PC-3 (cell line): ENCODE measurements at regions not wholly inside any gene's neighbourhood (a gene's known extent, or its start where the extent isn't known, plus 50 kb on each side); places are given as distances from the start of the nearest gene placed in this dataset.
A peak's percentile ranks its signal among the peaks of the same experiment; 100 is the strongest.

Source experiments
- ATAC-seq: fragments of 200-7000 bp; cut with Tn5 transposase; 2 replicates; pipeline ENCODE4 v1.9.1; 2020; ENCODE audit warnings: mild to moderate bottlenecking, moderate library complexity
- BruUV-seq: library from RNA; stranded (reverse); fragments of 400-500 nt; replicated peaks from 2 replicates; lab custom pipeline; 2021; lab: Mats Ljungman, UMichigan
- CTCF ChIA-PET: fragments of 300-600 bp; sonication (Branson Sonifier 250); formaldehyde crosslinking; loops from one replicate; lab custom pipeline; 2022; ENCODE audit warnings: antibody characterized with exemption; lab: Charles Lee
- POLR2A ChIA-PET: fragments of 300-600 bp; sonication (Branson Sonifier 250); formaldehyde crosslinking; loops from one replicate; lab custom pipeline; 2022; ENCODE audit warnings: antibody characterized with exemption; ENCODE audit not compliant: unreplicated experiment; lab: Charles Lee
- DNase-seq: peaks from one replicate; pipeline ENCODE4 v3.0.0-alpha.2; 2015
- H2AFZ ChIP-seq: fragments of 300-600 bp; sonication (generic); 2 replicates; pipeline ENCODE4 v1.6.0; 2016; ENCODE audit warnings: antibody characterized with exemption, low read length
- H3F3A ChIP-seq: fragments of 300-600 bp; sonication (generic); one replicate; pipeline ENCODE4 v1.6.0; 2017; ENCODE audit warnings: antibody characterized with exemption, low read length, control low read depth, mild to moderate bottlenecking; ENCODE audit not compliant: unreplicated experiment
- H3K27ac ChIP-seq: fragments of 300-600 bp; sonication (generic); 2 replicates; pipeline ENCODE4 v1.5.1; 2016; ENCODE audit warnings: mild to moderate bottlenecking, low read length
- H3K27me3 ChIP-seq: fragments of 300-600 bp; sonication (generic); 2 replicates; pipeline ENCODE4 v1.6.1; 2016; ENCODE audit warnings: low read length, mixed read lengths
- H3K36me3 ChIP-seq: fragments of 300-600 bp; sonication (generic); 2 replicates; pipeline ENCODE4 v1.6.1; 2016; ENCODE audit warnings: low read depth, mixed run types, low read length, mixed read lengths
- H3K4me1 ChIP-seq: fragments of 300-600 bp; sonication (generic); 2 replicates; pipeline ENCODE4 v1.5.1; 2016; ENCODE audit warnings: low read length; ENCODE audit not compliant: insufficient read depth
- H3K4me2 ChIP-seq: fragments of 300-600 bp; sonication (generic); 2 replicates; pipeline ENCODE4 v1.6.0; 2016; ENCODE audit warnings: low read length
- H3K4me3 ChIP-seq: fragments of 300-600 bp; sonication (generic); 2 replicates; pipeline ENCODE4 v1.5.1; 2016; ENCODE audit warnings: mild to moderate bottlenecking, low read length, mixed read lengths
- H3K79me2 ChIP-seq: fragments of 300-600 bp; sonication (generic); 2 replicates; pipeline ENCODE4 v1.6.1; 2017; ENCODE audit warnings: low read length, mixed read lengths
- H3K9ac ChIP-seq: fragments of 300-600 bp; sonication (generic); 2 replicates; pipeline ENCODE4 v1.6.0; 2016; ENCODE audit warnings: mild to moderate bottlenecking, low read length
- H3K9me2 ChIP-seq: fragments of 300-600 bp; sonication (generic); replicated peaks from 2 replicates; pipeline ENCODE4 v1.6.1; 2016; ENCODE audit warnings: mixed run types, low read length, mixed read lengths
- H3K9me3 ChIP-seq: fragments of 300-600 bp; sonication (generic); 2 replicates; pipeline ENCODE4 v1.6.1; 2016; ENCODE audit warnings: low read length, mixed read lengths
- H4K20me1 ChIP-seq: fragments of 300-600 bp; sonication (generic); 2 replicates; pipeline ENCODE4 v1.6.1; 2016; ENCODE audit warnings: low read length, mixed read lengths
- CTCF ChIP-seq: fragments of 300-600 bp; sonication (generic); conservative IDR thresholded peaks from 2 replicates; pipeline ENCODE4 v1.5.1; 2017; ENCODE audit warnings: antibody characterized with exemption, low read depth, mild to moderate bottlenecking, low read length
- EZH2 ChIP-seq: fragments of 300-600 bp; sonication (generic); IDR thresholded peaks from one replicate; pipeline ENCODE4 v1.6.1; 2017; ENCODE audit warnings: antibody characterized with exemption, mild to moderate bottlenecking, low read length; ENCODE audit not compliant: unreplicated experiment
- EZH2phosphoT487 ChIP-seq: fragments of 300-600 bp; sonication (generic); IDR thresholded peaks from 2 replicates; pipeline ENCODE4 v1.6.1; 2018; ENCODE audit warnings: mild to moderate bottlenecking, antibody characterized with exemption, low read length, borderline replicate concordance
- intact Hi-C: fragments of 100-400 bp; cut with micrococcal nuclease; formaldehyde crosslinking; loops from 2 replicates; pipeline ENCODE4 v1.9.0; 2023

- Histone ChIP-seq H3K27ac (peak overlapping the region; percentile 41), H3K36me3 (no peaks in the 10 kb centered on the region), H3K4me2 (peak overlapping the region; percentile 88), H3K4me3 (peak overlapping the region; percentile 50; the same call in 1 of the 2 replicates), H3K4me1 (no peaks in the 10 kb centered on the region; the same call in 1 of the 2 replicates), H3F3A (no peaks in the 10 kb centered on the region), H3K9me2 (no peaks in the 10 kb centered on the region), H3K9me3 (no peaks in the 10 kb centered on the region), H3K27me3 (no peaks in the 10 kb centered on the region), H3K9ac (no peak overlapping the region), H3K79me2 (no peaks in the 10 kb centered on the region), H4K20me1 (no peaks in the 10 kb centered on the region), H2AFZ (peak overlapping the region; percentile 87)
- TF ChIP-seq EZH2 = no peak
- TF ChIP-seq EZH2phosphoT487 = no peak
- no peak for TF ChIP-seq CTCF
- peak; percentile 49; the same call in 1 of the 2 replicates for ATAC-seq
- POLR2A ChIA-PET = no interaction called here
- DNase-seq = peak; percentile 43
- CTCF ChIA-PET = no interaction called here
- BruUV-seq = no TSS peak
- intact Hi-C loops = no loop called here
Measured at GRCh38 chr4:187276736-187277408, 553.2 kb upstream of the FAT1 start.

GRCh38 chr4:187283201-187283955 is 559.7 kb upstream of the FAT1 start:
- intact Hi-C loops = no loop called here
- Histone ChIP-seq H3K27me3 (no peaks in the 10 kb centered on the region), H3F3A (no peaks in the 10 kb centered on the region), H2AFZ (no peak overlapping the region), H3K9me2 (no peaks in the 10 kb centered on the region), H3K4me2 (no peak overlapping the region), H3K79me2 (no peaks in the 10 kb centered on the region), H3K36me3 (no peaks in the 10 kb centered on the region), H3K9me3 (no peaks in the 10 kb centered on the region), H3K4me3 (no peak overlapping the region), H3K9ac (no peak overlapping the region), H3K4me1 (no peaks in the 10 kb centered on the region), H4K20me1 (no peaks in the 10 kb centered on the region), H3K27ac (no peak overlapping the region)
- no peak for ATAC-seq
- CTCF ChIA-PET = no interaction called here
- no TSS peak for BruUV-seq
- DNase-seq = no peak
- no peak for TF ChIP-seq EZH2
- no peak for TF ChIP-seq CTCF
- TF ChIP-seq EZH2phosphoT487 = no peak
- POLR2A ChIA-PET = no interaction called here

GRCh38 chr4:187286525-187286924 is 562.9 kb upstream of the FAT1 start:
- Histone ChIP-seq H3K4me1 (no peaks in the 10 kb centered on the region), H4K20me1 (no peaks in the 10 kb centered on the region), H3K36me3 (no peaks in the 10 kb centered on the region), H3K27me3 (no peaks in the 10 kb centered on the region), H3K4me2 (no peak overlapping the region), H3K9me2 (no peaks in the 10 kb centered on the region), H3K9ac (no peak overlapping the region), H3K9me3 (no peaks in the 10 kb centered on the region), H3K4me3 (no peak overlapping the region), H2AFZ (no peak overlapping the region), H3F3A (no peaks in the 10 kb centered on the region), H3K79me2 (no peaks in the 10 kb centered on the region), H3K27ac (no peak overlapping the region)
- no peak for ATAC-seq
- POLR2A ChIA-PET = no interaction called here
- intact Hi-C loops = no loop called here
- no peak for DNase-seq
- no TSS peak for BruUV-seq
- TF ChIP-seq CTCF (no peak), EZH2phosphoT487 (no peak), EZH2 (no peak)
- CTCF ChIA-PET = no interaction called here
